ENCODE measurements at regions not wholly inside any gene's neighbourhood (a gene's known extent, or its start where the extent isn't known, plus 50 kb on each side); places are given as distances from the start of the nearest gene placed in this dataset.
"Not testable (repeated sequence)": the region's sequence is repeated elsewhere in the genome, so short reads cannot be mapped to it uniquely, and the experiment has no call there.

GRCh38 chr16:29307598-29308507 is 98.7 kb downstream of the NPIPB11 start:
- Histone ChIP-seq H3K9me2 (replicated peaks; ENCODE audit: low read depth, low read length) (no peaks in the 10 kb centered on the region), H3K4me2 (ENCODE audit: low read depth, low read length, poor library complexity, severe bottlenecking) (no peak overlapping the region), H3F3A (ENCODE audit: low read depth) (no peaks in the 10 kb centered on the region), H3K4me1 (ENCODE audit: insufficient read depth, low read length, poor library complexity, severe bottlenecking) (no peaks in the 10 kb centered on the region), H3K9ac (ENCODE audit: low read depth, low read length, poor library complexity, severe bottlenecking) (no peak overlapping the region), H3K79me2 (ENCODE audit: insufficient read depth, low read length) (no peaks in the 10 kb centered on the region), H3K9me3 (ENCODE audit: insufficient read depth, low read depth, low read length) (no peaks in the 10 kb centered on the region), H3K27me3 (ENCODE audit: insufficient read depth, low read length, poor library complexity, severe bottlenecking) (no peaks in the 10 kb centered on the region), H4K20me1 (ENCODE audit: insufficient read depth, low read length, poor library complexity, severe bottlenecking) (no peaks in the 10 kb centered on the region), H2AFZ (ENCODE audit: low read length) (no peak overlapping the region), H3K36me3 (ENCODE audit: insufficient read depth, low read length) (no peaks in the 10 kb centered on the region), H3K4me3 (ENCODE audit: low read length, poor library complexity, severe bottlenecking) (no peak overlapping the region)
- TF ChIP-seq EZH2phosphoT487 (IDR thresholded peaks at IDR 0.05; ENCODE audit: borderline replicate concordance) (no peak), CTCF (conservative IDR thresholded peaks at IDR 0.05; ENCODE audit: low read length) (no peak)

GRCh38 chr16:29306943-29307597 is 99.4 kb downstream of the NPIPB11 start:
- Histone ChIP-seq H3K36me3 (ENCODE audit: insufficient read depth, low read length) (no peaks in the 10 kb centered on the region), H3F3A (ENCODE audit: low read depth) (no peaks in the 10 kb centered on the region), H3K9me3 (ENCODE audit: insufficient read depth, low read depth, low read length) (no peaks in the 10 kb centered on the region), H2AFZ (ENCODE audit: low read length) (no peak overlapping the region), H3K4me3 (ENCODE audit: low read length, poor library complexity, severe bottlenecking) (no peak overlapping the region), H4K20me1 (ENCODE audit: insufficient read depth, low read length, poor library complexity, severe bottlenecking) (no peaks in the 10 kb centered on the region), H3K79me2 (ENCODE audit: insufficient read depth, low read length) (no peaks in the 10 kb centered on the region), H3K27me3 (ENCODE audit: insufficient read depth, low read length, poor library complexity, severe bottlenecking) (no peaks in the 10 kb centered on the region), H3K4me1 (ENCODE audit: insufficient read depth, low read length, poor library complexity, severe bottlenecking) (no peaks in the 10 kb centered on the region), H3K4me2 (ENCODE audit: low read depth, low read length, poor library complexity, severe bottlenecking) (no peak overlapping the region), H3K9me2 (replicated peaks; ENCODE audit: low read depth, low read length) (no peaks in the 10 kb centered on the region), H3K9ac (ENCODE audit: low read depth, low read length, poor library complexity, severe bottlenecking) (no peak overlapping the region)
- TF ChIP-seq CTCF (conservative IDR thresholded peaks at IDR 0.05; ENCODE audit: low read length) (no peak), EZH2phosphoT487 (IDR thresholded peaks at IDR 0.05; ENCODE audit: borderline replicate concordance) (no peak)

DNA sequence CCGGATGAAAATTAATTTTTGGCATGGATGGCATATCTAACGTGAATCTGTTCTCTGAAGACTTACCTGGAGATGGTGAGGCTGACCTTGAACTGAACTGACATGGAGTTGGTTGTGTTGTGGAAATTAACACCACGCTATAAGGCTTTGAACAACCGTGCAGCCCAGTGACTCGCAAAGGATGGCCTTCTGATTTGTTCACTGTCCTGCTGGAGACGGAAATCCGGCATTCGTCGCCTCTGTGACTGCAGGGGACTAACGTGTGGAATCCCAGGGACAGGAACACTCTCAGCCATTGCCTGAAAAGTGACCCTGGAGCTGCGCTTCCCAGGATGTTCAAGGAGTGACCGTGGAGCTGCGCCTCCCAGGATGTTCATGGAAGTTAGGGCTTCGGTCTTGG is 100.3 kb downstream of the NPIPB11 start:
- H3K36me3 ChIP-seq (ENCODE audit: insufficient read depth, low read length), result no peaks in the 10 kb centered on the region
- no peak overlapping the region for H3K4me3 ChIP-seq (ENCODE audit: low read length, poor library complexity, severe bottlenecking)
- no peaks in the 10 kb centered on the region for H3F3A ChIP-seq (ENCODE audit: low read depth)
- H3K4me2 ChIP-seq (ENCODE audit: low read depth, low read length, poor library complexity, severe bottlenecking), result no peak overlapping the region
- H3K9me3 ChIP-seq (ENCODE audit: insufficient read depth, low read depth, low read length), result no peaks in the 10 kb centered on the region
- no peaks in the 10 kb centered on the region for H3K27me3 ChIP-seq (ENCODE audit: insufficient read depth, low read length, poor library complexity, severe bottlenecking)
- no peak overlapping the region for H2AFZ ChIP-seq (ENCODE audit: low read length)
- no peaks in the 10 kb centered on the region for H4K20me1 ChIP-seq (ENCODE audit: insufficient read depth, low read length, poor library complexity, severe bottlenecking)
- no peaks in the 10 kb centered on the region for H3K9me2 ChIP-seq (replicated peaks; ENCODE audit: low read depth, low read length)
- no peaks in the 10 kb centered on the region for H3K79me2 ChIP-seq (ENCODE audit: insufficient read depth, low read length)
- no peak overlapping the region for H3K9ac ChIP-seq (ENCODE audit: low read depth, low read length, poor library complexity, severe bottlenecking)
- H3K4me1 ChIP-seq (ENCODE audit: insufficient read depth, low read length, poor library complexity, severe bottlenecking), result no peaks in the 10 kb centered on the region
- TF ChIP-seq EZH2phosphoT487 (IDR thresholded peaks at IDR 0.05; ENCODE audit: borderline replicate concordance) (no peak), CTCF (conservative IDR thresholded peaks at IDR 0.05; ENCODE audit: low read length) (no peak)

DNA sequence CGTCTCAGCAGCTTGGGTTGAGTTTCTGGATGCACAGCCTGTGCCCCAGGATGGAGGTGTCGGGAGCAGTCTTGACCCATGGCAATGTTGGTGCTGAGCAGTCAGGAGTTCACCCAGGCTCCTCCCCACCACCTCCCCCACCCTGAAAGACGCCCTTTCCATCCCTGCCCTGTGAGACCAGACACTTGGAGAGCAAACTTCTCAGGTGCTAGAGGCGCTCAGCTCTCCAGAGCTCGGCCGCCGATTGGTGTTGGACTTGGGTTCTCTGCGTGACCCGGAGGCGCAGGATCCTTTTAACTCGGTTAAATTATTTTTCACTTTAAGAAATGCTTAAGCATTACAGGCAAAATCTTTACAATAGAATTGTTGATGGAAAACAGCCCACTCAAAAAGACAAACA is 101.5 kb downstream of the NPIPB11 start:
- H3K4me3 ChIP-seq (ENCODE audit: low read length, poor library complexity, severe bottlenecking); H3K9me3 ChIP-seq (ENCODE audit: insufficient read depth, low read depth, low read length); H3K36me3 ChIP-seq (ENCODE audit: insufficient read depth, low read length); H2AFZ ChIP-seq (ENCODE audit: low read length); H3F3A ChIP-seq (ENCODE audit: low read depth); H4K20me1 ChIP-seq (ENCODE audit: insufficient read depth, low read length, poor library complexity, severe bottlenecking); H3K9me2 ChIP-seq (replicated peaks; ENCODE audit: low read depth, low read length); H3K27me3 ChIP-seq (ENCODE audit: insufficient read depth, low read length, poor library complexity, severe bottlenecking); H3K4me2 ChIP-seq (ENCODE audit: low read depth, low read length, poor library complexity, severe bottlenecking); H3K4me1 ChIP-seq (ENCODE audit: insufficient read depth, low read length, poor library complexity, severe bottlenecking); H3K79me2 ChIP-seq (ENCODE audit: insufficient read depth, low read length); H3K9ac ChIP-seq (ENCODE audit: low read depth, low read length, poor library complexity, severe bottlenecking): not testable (repeated sequence)

Data from Loucy (cell line).